ENCODE measurements at regions not wholly inside any gene's neighbourhood (a gene's known extent, or its start where the extent isn't known, plus 50 kb on each side); places are given as distances from the start of the nearest gene placed in this dataset.

- CTCF ChIA-PET: interaction anchor here (0.6 kb wide), 2 partner anchors 38 to 136 kb away, joined by 3 to 9 read pairs; no protein-coding TSS in a partner anchor
- no peaks in the 10 kb centered on the region for H3K36me3 ChIP-seq (ENCODE audit: control insufficient read depth in 2 of 2, insufficient read depth in 1 of 2, low read length in 2 of 2)
- H3K4me3 ChIP-seq (ENCODE audit: low read depth, low read length): no peak overlapping the region
Measured at GRCh38 chr10:2791774-2792443, 275.4 kb upstream of the PFKP start.

GRCh38 chr10:2790396-2791188 lies 276.8 kb upstream of the PFKP start:
- ChIA-PET CTCF (interaction anchor here (0.7 kb wide), 1 partner anchor 48 kb away, joined by 4 read pairs; no protein-coding TSS in a partner anchor), POLR2A (interaction anchor here (0.6 kb wide), 1 partner anchor 1665 kb away, joined by 3 read pairs; no protein-coding TSS in a partner anchor)
- no peak overlapping the region for H3K4me3 ChIP-seq (ENCODE audit: low read depth, low read length)
- H3K36me3 ChIP-seq (ENCODE audit: control insufficient read depth in 2 of 2, insufficient read depth in 1 of 2, low read length in 2 of 2): no peaks in the 10 kb centered on the region
- H3K9me3 ChIP-seq (ENCODE audit: control insufficient read depth, insufficient read depth, low read depth, low read length): no peaks in the 10 kb centered on the region
- no peaks in the 10 kb centered on the region for H3K4me1 ChIP-seq (ENCODE audit: control insufficient read depth, insufficient read depth, low read length)
- H3K27ac ChIP-seq (ENCODE audit: extremely low read depth, low read depth, low read length): no peak overlapping the region
- TF ChIP-seq SETDB1 (IDR thresholded peaks at IDR 0.05; ENCODE audit: insufficient read length, low read length) (no peak), ZNF548 (tag by site-specific recombination; IDR thresholded peaks at IDR 0.05) (no peak), ZNF423 (tag by site-specific recombination; IDR thresholded peaks at IDR 0.05) (no peak), ZNF280C (tag by site-specific recombination; IDR thresholded peaks at IDR 0.05) (no peak), ZNF610 (tag by site-specific recombination; IDR thresholded peaks at IDR 0.05; ENCODE audit: borderline replicate concordance) (no peak), ZNF19 (tag by site-specific recombination; IDR thresholded peaks at IDR 0.05; ENCODE audit: low read depth) (no peak)

More at GRCh38 chr10:2791774-2792443, 275.4 kb upstream of the PFKP start:
- POLR2A ChIA-PET: no interaction called here
- Histone ChIP-seq H3K27ac (ENCODE audit: extremely low read depth, low read depth, low read length) (no peak overlapping the region), H3K4me1 (ENCODE audit: control insufficient read depth, insufficient read depth, low read length) (no peaks in the 10 kb centered on the region), H3K9me3 (ENCODE audit: control insufficient read depth, insufficient read depth, low read depth, low read length) (no peaks in the 10 kb centered on the region; the same call in 1 of the 2 replicates)
- no peak for TF ChIP-seq ZNF157 (tag by site-specific recombination; IDR thresholded peaks at IDR 0.05)
- TF ChIP-seq KLF10 (tag by site-specific recombination; IDR thresholded peaks at IDR 0.05): no peak
- no peak for TF ChIP-seq HOXC10 (CRISPR knock-in tag; IDR thresholded peaks at IDR 0.05)
- no peak for TF ChIP-seq SP3 (tag by site-specific recombination; IDR thresholded peaks at IDR 0.05)
- no peak for TF ChIP-seq ZNF600 (tag by site-specific recombination; IDR thresholded peaks at IDR 0.05)
- no peak for TF ChIP-seq ZNF560 (tag by site-specific recombination; IDR thresholded peaks at IDR 0.05; ENCODE audit: borderline replicate concordance)

GRCh38 chr10:2786251-2786650 lies 281.1 kb upstream of the PFKP start:
- POLR2A ChIA-PET: no interaction called here
- CTCF ChIA-PET: no interaction called here

More at GRCh38 chr10:2786251-2786650, 281.1 kb upstream of the PFKP start:
- Histone ChIP-seq H3K27ac (ENCODE audit: extremely low read depth, low read depth, low read length) (no peak overlapping the region), H3K4me3 (ENCODE audit: low read depth, low read length) (no peak overlapping the region), H3K4me1 (ENCODE audit: control insufficient read depth, insufficient read depth, low read length) (no peaks in the 10 kb centered on the region), H3K9me3 (ENCODE audit: control insufficient read depth, insufficient read depth, low read depth, low read length) (no peaks in the 10 kb centered on the region), H3K36me3 (ENCODE audit: control insufficient read depth in 2 of 2, insufficient read depth in 1 of 2, low read length in 2 of 2) (no peaks in the 10 kb centered on the region)
- no peak for TF ChIP-seq ZNF747 (tag by site-specific recombination; IDR thresholded peaks at IDR 0.05)
- TF ChIP-seq REPIN1 (tag by site-specific recombination; IDR thresholded peaks at IDR 0.05; ENCODE audit: low read depth): no peak
- no peak for TF ChIP-seq MYNN (tag by site-specific recombination; IDR thresholded peaks at IDR 0.05; ENCODE audit: borderline replicate concordance)
- TF ChIP-seq ZNF843 (tag by site-specific recombination; IDR thresholded peaks at IDR 0.05): no peak
- no peak for TF ChIP-seq ZNF174 (tag by site-specific recombination; IDR thresholded peaks at IDR 0.05)
- TF ChIP-seq ZNF121 (tag by site-specific recombination; IDR thresholded peaks at IDR 0.05): no peak
- TF ChIP-seq BCL6B (tag by site-specific recombination; IDR thresholded peaks at IDR 0.05): no peak
- TF ChIP-seq YY2 (tag by site-specific recombination; IDR thresholded peaks at IDR 0.05): no peak
- no peak for TF ChIP-seq YY1 (tag by site-specific recombination; IDR thresholded peaks at IDR 0.05)
- TF ChIP-seq ZNF670 (tag by site-specific recombination; IDR thresholded peaks at IDR 0.05; ENCODE audit: low read depth): no peak
- no peak for TF ChIP-seq ZSCAN4 (tag by site-specific recombination; IDR thresholded peaks at IDR 0.05)
- TF ChIP-seq ZNF184 (tag by site-specific recombination; IDR thresholded peaks at IDR 0.05): no peak
- TF ChIP-seq GFI1B (tag by site-specific recombination; IDR thresholded peaks at IDR 0.05): no peak
- TF ChIP-seq ZSCAN16 (tag by site-specific recombination; IDR thresholded peaks at IDR 0.05): no peak
